ENCODE measurements at regions not wholly inside any gene's neighbourhood (a gene's known extent, or its start where the extent isn't known, plus 50 kb on each side); places are given as distances from the start of the nearest gene placed in this dataset.
"Not testable (repeated sequence)": the region's sequence is repeated elsewhere in the genome, so short reads cannot be mapped to it uniquely, and the experiment has no call there.

- no peak for DNase-seq (ENCODE audit: low read depth)
Observed at GRCh38 chr4:156173937-156174336, 220.3 kb upstream of the CTSO start.

- DNase-seq (ENCODE audit: low read depth) = no peak
Observed at GRCh38 chr4:156173486-156173885, 219.8 kb upstream of the CTSO start.

GRCh38 chr4:156169861-156170260 is 216.2 kb upstream of the CTSO start:
- no peak for DNase-seq (ENCODE audit: low read depth)

- DNase-seq (ENCODE audit: low read depth) = no peak
Observed at GRCh38 chr4:156169011-156169410, 215.3 kb upstream of the CTSO start.

GRCh38 chr4:156168288-156168687 is 214.6 kb upstream of the CTSO start:
- DNase-seq (ENCODE audit: low read depth) = no peak

GRCh38 chr4:156158747-156159146 is 205.1 kb upstream of the CTSO start:
- DNase-seq (ENCODE audit: low read depth) = no peak

- no peak for DNase-seq (ENCODE audit: low read depth)
Observed at GRCh38 chr4:156154978-156155377, 201.3 kb upstream of the CTSO start.

- DNase-seq (ENCODE audit: low read depth) = no peak
Observed at GRCh38 chr4:156146571-156146970, 192.9 kb upstream of the CTSO start.

- DNase-seq (ENCODE audit: low read depth) = no peak
Observed at GRCh38 chr4:156144961-156145360, 191.3 kb upstream of the CTSO start.

- no peak for DNase-seq (ENCODE audit: low read depth)
Observed at GRCh38 chr4:156138781-156139280, 185.2 kb upstream of the CTSO start.

- no peak for DNase-seq (ENCODE audit: low read depth)
Observed at GRCh38 chr4:156137679-156138473, 184.2 kb upstream of the CTSO start.

- no peak for DNase-seq (ENCODE audit: low read depth)
Observed at GRCh38 chr4:156132196-156132595, 178.5 kb upstream of the CTSO start.

GRCh38 chr4:156128616-156129015 is 174.9 kb upstream of the CTSO start:
- no peak for DNase-seq (ENCODE audit: low read depth)

GRCh38 chr4:156118507-156119220 is 165.0 kb upstream of the CTSO start:
- DNase-seq (ENCODE audit: low read depth) = no peak

- no peak for DNase-seq (ENCODE audit: low read depth)
Observed at GRCh38 chr4:156117743-156118142, 164.1 kb upstream of the CTSO start.

- DNase-seq (ENCODE audit: low read depth) = no peak
Observed at GRCh38 chr4:156116991-156117390, 163.3 kb upstream of the CTSO start.

GRCh38 chr4:156113138-156113765 is 159.6 kb upstream of the CTSO start:
- DNase-seq (ENCODE audit: low read depth) = no peak

GRCh38 chr4:156111686-156112085 is 158.0 kb upstream of the CTSO start:
- DNase-seq (ENCODE audit: low read depth) = no peak

GRCh38 chr4:156109943-156110900 is 156.6 kb upstream of the CTSO start:
- DNase-seq (ENCODE audit: low read depth) = peak; percentile 60

- not testable (repeated sequence) for DNase-seq (ENCODE audit: low read depth)
Observed at GRCh38 chr4:156109087-156109486, 155.4 kb upstream of the CTSO start.

- DNase-seq (ENCODE audit: low read depth) = no peak
Observed at GRCh38 chr4:156103311-156103710, 149.6 kb upstream of the CTSO start.

- DNase-seq (ENCODE audit: low read depth) = no peak
Observed at GRCh38 chr4:156102411-156102810, 148.7 kb upstream of the CTSO start.
